MCF 10A (cell line): ENCODE measurements at regions not wholly inside any gene's neighbourhood (a gene's known extent, or its start where the extent isn't known, plus 50 kb on each side); places are given as distances from the start of the nearest gene placed in this dataset.
A peak's percentile ranks its signal among the peaks of the same experiment; 100 is the strongest.

ENCODE experiments used
- BruUV-seq: library from RNA; stranded (reverse); fragments of 400-500 nt; replicated peaks from 2 replicates; lab custom pipeline; 2021; lab: Mats Ljungman, UMichigan
- CTCF ChIA-PET: fragments of 300-600 bp; sonication (Branson Sonifier 250); formaldehyde crosslinking; extraction: SDS; loops from one replicate; lab custom pipeline; 2021; ENCODE audit warnings: antibody characterized with exemption, inconsistent platforms; lab: Yijun Ruan, JAX
- POLR2A ChIA-PET: fragments of 300-600, 350-650 bp; sonication (Branson Sonifier 250); formaldehyde crosslinking; extraction: SDS; loops from one replicate; lab custom pipeline; 2020; ENCODE audit warnings: antibody characterized with exemption, inconsistent platforms; lab: Yijun Ruan, JAX
- DNase-seq: peaks from one replicate; pipeline ENCODE4 v3.0.0-alpha.2; 2018; ENCODE audit not compliant: unreplicated experiment
- H3K27ac Mint-ChIP-seq: one replicate; pipeline ENCODE4 v1.8.0; 2022; ENCODE audit warnings: mild to moderate bottlenecking, low read depth, mixed read lengths; ENCODE audit not compliant: unreplicated experiment
- H3K27me3 Mint-ChIP-seq: one replicate; pipeline ENCODE4 v1.8.0; 2022; ENCODE audit warnings: mixed read lengths; ENCODE audit not compliant: insufficient read depth, unreplicated experiment
- H3K36me3 Mint-ChIP-seq: one replicate; pipeline ENCODE4 v1.8.0; 2022; ENCODE audit warnings: mild to moderate bottlenecking, moderate library complexity, mixed read lengths; ENCODE audit not compliant: insufficient read depth, unreplicated experiment
- H3K4me1 Mint-ChIP-seq: one replicate; pipeline ENCODE4 v1.8.0; 2022; ENCODE audit warnings: mixed read lengths; ENCODE audit not compliant: insufficient read depth, unreplicated experiment
- H3K4me3 Mint-ChIP-seq: one replicate; pipeline ENCODE4 v1.8.0; 2022; ENCODE audit warnings: mild to moderate bottlenecking, moderate library complexity, mixed read lengths; ENCODE audit not compliant: unreplicated experiment
- H3K9me3 Mint-ChIP-seq: one replicate; pipeline ENCODE4 v1.8.0; 2022; ENCODE audit warnings: mixed read lengths; ENCODE audit not compliant: unreplicated experiment
- CTCF ChIP-seq: fragments of 200-600 bp; IDR thresholded peaks from one replicate; pipeline ENCODE4 v1.8.0; 2022; ENCODE audit warnings: antibody characterized with exemption, mild to moderate bottlenecking; ENCODE audit not compliant: unreplicated experiment
- intact Hi-C: fragments of 100-400 bp; cut with micrococcal nuclease; formaldehyde crosslinking; loops from 2 replicates; pipeline ENCODE4 v1.14.1; 2022

- H3K27ac Mint-ChIP-seq, result no peak overlapping the region
- no peak for TF ChIP-seq CTCF
- H3K36me3 Mint-ChIP-seq, result no peaks in the 10 kb centered on the region
- no TSS peak for BruUV-seq
- POLR2A ChIA-PET, result no interaction called here
- no peak for DNase-seq
- H3K4me3 Mint-ChIP-seq, result no peak overlapping the region
- intact Hi-C loops, result no loop called here
- H3K9me3 Mint-ChIP-seq, result no peaks in the 10 kb centered on the region
- no peaks in the 10 kb centered on the region for H3K27me3 Mint-ChIP-seq
- H3K4me1 Mint-ChIP-seq, result no peaks in the 10 kb centered on the region
- CTCF ChIA-PET, result interaction anchor here (0.7 kb wide), 1 partner anchor 19 kb away, joined by 4 read pairs; no protein-coding TSS in a partner anchor
Observed at GRCh38 chr15:93662162-93662885, 569.0 kb upstream of the MCTP2 start.

- no peaks in the 10 kb centered on the region for H3K9me3 Mint-ChIP-seq
- intact Hi-C loops, result no loop called here
- BruUV-seq, result no TSS peak
- DNase-seq, result no peak
- H3K4me3 Mint-ChIP-seq, result no peak overlapping the region
- no peaks in the 10 kb centered on the region for H3K27me3 Mint-ChIP-seq
- TF ChIP-seq CTCF, result no peak
- ChIA-PET CTCF (no interaction called here), POLR2A (no interaction called here)
- peaks cover 8% of the 10 kb centered on the region for H3K4me1 Mint-ChIP-seq
- H3K27ac Mint-ChIP-seq, result no peak overlapping the region
- no peaks in the 10 kb centered on the region for H3K36me3 Mint-ChIP-seq
Observed at GRCh38 chr15:93658026-93658816, 569.2 kb upstream of the RGMA start.

GRCh38 chr15:93656041-93656440 is 567.0 kb upstream of the RGMA start:
- no peaks in the 10 kb centered on the region for H3K9me3 Mint-ChIP-seq
- ChIA-PET CTCF (no interaction called here), POLR2A (interaction anchor here (0.7 kb wide), 1 partner anchor 424 kb away, joined by 3 read pairs; no protein-coding TSS in a partner anchor)
- H3K4me3 Mint-ChIP-seq, result peak overlapping the region; percentile 49
- peak; percentile 43 for DNase-seq
- BruUV-seq, result no TSS peak
- no peaks in the 10 kb centered on the region for H3K36me3 Mint-ChIP-seq
- peaks cover 8% of the 10 kb centered on the region for H3K4me1 Mint-ChIP-seq
- H3K27me3 Mint-ChIP-seq, result no peaks in the 10 kb centered on the region
- no peak for TF ChIP-seq CTCF
- peak overlapping the region; percentile 73 for H3K27ac Mint-ChIP-seq
- intact Hi-C loops, result no loop called here

DNA sequence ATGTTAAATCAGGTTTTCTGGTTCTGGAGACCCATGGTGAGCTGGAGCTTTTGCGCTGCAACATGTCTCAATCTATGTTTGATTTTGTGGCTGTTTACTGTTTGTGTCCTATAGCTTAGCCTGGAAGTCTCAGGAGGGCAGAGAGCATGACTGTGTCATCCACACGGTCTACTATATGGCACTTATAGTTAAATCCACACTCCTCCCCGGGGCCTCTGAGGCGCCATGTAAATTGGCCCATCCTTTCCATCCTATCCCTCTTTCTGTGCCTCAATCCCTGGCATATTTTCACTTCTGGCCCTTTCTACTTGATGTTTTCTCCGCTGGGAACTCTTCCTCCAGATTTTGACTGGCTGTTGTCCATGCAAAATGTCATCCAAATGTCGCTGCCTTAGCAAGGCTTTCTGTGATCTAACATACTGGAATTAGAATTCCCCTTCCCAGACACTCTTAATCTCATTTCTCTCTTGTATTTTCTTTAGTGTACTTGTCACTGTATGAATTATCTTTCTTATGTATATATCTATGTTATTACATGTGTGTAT is 560.8 kb upstream of the RGMA start:
- intact Hi-C loops, result no loop called here
- ChIA-PET POLR2A (no interaction called here), CTCF (no interaction called here)
- H3K27me3 Mint-ChIP-seq, result no peaks in the 10 kb centered on the region
- BruUV-seq, result no TSS peak
- no peak overlapping the region for H3K27ac Mint-ChIP-seq
- no peak for TF ChIP-seq CTCF
- no peak overlapping the region for H3K4me3 Mint-ChIP-seq
- DNase-seq, result no peak
- no peaks in the 10 kb centered on the region for H3K36me3 Mint-ChIP-seq
- H3K4me1 Mint-ChIP-seq, result no peaks in the 10 kb centered on the region
- no peaks in the 10 kb centered on the region for H3K9me3 Mint-ChIP-seq
